RWPE1 (cell line): ENCODE measurements at regions not wholly inside any gene's neighbourhood (a gene's known extent, or its start where the extent isn't known, plus 50 kb on each side); places are given as distances from the start of the nearest gene placed in this dataset.

Source experiments
- CTCF ChIA-PET: fragments of 350-600 bp; sonication (Branson Sonifier 250); formaldehyde crosslinking; extraction: SDS; loops from one replicate; lab custom pipeline; 2021; lab: Yijun Ruan, JAX
- POLR2A ChIA-PET: fragments of 400-600 bp; formaldehyde crosslinking; extraction: SDS; loops from one replicate; lab custom pipeline; 2020; ENCODE audit warnings: antibody characterized with exemption; ENCODE audit not compliant: low non-redundant PET; lab: Yijun Ruan, JAX
- DNase-seq: peaks from one replicate; pipeline ENCODE4 v3.0.0; 2012; ENCODE audit warnings: low spot score
- H3K27ac ChIP-seq: fragments of 450-650 bp; 2 replicates; pipeline ENCODE4 v1.5.1; 2017
- TF ChIP-seq, protein P1 (sequence below): fragments of 450-650 bp; conservative IDR thresholded peaks from 2 replicates; pipeline ENCODE4 v1.5.1; 2017; ENCODE audit warnings: low read depth, mild to moderate bottlenecking

DNA sequence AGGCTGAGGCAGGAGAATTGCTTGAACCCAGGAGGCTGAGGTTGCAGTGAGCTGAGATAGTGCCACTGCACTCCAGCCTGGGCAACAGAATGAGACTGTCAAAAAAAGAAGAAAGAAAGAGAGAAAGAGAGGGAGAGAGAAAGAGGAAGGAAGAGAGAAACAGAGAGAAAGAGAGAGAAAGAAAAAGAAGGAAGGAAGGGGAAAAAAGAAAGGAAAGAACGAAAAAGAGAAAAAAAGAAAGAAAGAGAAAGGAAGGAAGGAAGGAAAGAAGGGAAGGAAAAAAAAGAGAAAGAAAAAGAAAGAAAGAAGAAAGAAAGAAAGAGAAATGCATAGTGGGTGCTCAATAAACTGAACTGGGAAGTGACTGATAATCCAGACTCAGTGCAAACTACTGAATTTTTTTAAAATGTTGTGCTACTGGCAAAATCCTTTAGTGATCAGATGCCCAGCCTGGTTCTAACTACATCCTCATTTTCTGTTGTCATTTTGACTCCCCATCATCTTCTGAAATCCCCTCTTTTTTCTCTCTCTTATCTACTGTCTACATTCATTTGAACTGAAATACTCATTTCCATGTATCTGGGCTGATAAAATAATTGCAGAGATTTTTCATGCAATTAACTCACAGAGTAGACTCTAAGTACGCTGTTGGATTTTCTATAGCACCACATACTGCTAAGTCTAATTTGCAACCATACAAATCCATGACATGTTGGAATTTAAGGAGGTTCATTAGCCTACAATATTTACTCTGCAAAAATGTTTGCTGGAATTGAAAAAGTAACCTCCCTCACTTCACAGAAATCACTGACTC is 85.3 kb upstream of the HIVEP1 start:
- CTCF ChIA-PET: no interaction called here
- DNase-seq: no peak
- no peak overlapping the region for H3K27ac ChIP-seq
- TF ChIP-seq, protein P1, sequence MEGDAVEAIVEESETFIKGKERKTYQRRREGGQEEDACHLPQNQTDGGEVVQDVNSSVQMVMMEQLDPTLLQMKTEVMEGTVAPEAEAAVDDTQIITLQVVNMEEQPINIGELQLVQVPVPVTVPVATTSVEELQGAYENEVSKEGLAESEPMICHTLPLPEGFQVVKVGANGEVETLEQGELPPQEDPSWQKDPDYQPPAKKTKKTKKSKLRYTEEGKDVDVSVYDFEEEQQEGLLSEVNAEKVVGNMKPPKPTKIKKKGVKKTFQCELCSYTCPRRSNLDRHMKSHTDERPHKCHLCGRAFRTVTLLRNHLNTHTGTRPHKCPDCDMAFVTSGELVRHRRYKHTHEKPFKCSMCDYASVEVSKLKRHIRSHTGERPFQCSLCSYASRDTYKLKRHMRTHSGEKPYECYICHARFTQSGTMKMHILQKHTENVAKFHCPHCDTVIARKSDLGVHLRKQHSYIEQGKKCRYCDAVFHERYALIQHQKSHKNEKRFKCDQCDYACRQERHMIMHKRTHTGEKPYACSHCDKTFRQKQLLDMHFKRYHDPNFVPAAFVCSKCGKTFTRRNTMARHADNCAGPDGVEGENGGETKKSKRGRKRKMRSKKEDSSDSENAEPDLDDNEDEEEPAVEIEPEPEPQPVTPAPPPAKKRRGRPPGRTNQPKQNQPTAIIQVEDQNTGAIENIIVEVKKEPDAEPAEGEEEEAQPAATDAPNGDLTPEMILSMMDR: no peak
- POLR2A ChIA-PET: no interaction called here

DNA sequence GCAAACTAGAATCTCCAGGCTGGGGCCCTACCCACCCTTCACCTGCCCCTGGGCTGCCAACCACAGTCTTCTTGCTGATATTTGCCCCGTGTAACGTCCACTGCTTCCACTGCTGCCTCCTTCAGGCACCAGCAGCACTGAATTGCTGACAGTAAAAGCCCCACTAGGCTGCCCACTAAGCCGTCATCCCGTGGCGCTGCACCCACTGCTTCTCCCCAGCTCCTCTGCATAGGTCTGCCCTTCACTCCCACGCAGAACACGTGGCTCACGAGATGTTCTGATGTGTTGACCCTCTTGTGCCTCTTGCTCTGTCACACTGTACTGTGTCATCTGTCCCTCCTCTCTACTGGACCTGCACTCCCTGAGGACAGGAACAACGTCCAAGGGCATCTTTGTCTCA is 86.3 kb upstream of the HIVEP1 start:
- no peak for DNase-seq
- no peak overlapping the region for H3K27ac ChIP-seq
- CTCF ChIA-PET: no interaction called here
- POLR2A ChIA-PET: no interaction called here
- TF ChIP-seq, protein P1: no peak

DNA sequence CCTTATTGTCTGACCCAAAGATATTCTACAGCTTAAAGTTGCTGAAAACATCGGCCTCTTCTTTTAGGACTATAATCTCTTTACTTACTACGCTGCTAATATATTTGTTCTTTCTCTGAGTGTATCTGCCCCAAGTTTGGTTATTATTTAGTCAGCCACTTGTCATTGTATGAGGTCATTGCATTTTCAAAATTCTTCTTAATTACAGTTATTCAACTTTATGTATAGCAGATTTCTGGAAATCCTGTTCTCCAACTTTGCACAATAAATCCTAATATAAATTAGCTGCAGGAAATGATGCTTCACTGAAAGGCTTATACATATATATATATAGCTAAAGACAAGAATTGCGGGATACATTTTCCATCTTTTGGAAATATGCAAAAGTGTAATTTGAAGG is 88.5 kb upstream of the HIVEP1 start:
- no peak overlapping the region for H3K27ac ChIP-seq
- no peak for DNase-seq
- TF ChIP-seq, protein P1: no peak
- POLR2A ChIA-PET: no interaction called here
- CTCF ChIA-PET: no interaction called here

DNA sequence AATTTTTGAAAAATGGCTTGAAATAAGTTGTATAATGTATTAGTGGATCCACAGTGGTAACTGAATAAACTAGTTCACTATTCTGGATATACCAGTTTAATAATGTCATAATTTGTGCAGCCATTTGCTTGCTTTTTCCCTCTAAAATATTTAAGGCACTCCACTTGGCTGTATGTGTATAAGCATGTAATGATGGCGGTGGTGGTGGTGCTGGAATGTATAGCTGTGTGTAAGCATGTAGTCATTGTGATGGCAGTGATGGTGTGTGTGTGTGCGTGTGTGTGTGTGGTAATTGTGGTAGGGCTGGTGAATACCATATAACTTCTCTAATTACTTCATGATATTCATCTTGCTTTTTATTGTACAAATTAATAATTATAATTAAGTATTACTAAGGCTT is 89.2 kb upstream of the HIVEP1 start:
- DNase-seq: no peak
- CTCF ChIA-PET: no interaction called here
- POLR2A ChIA-PET: no interaction called here
- no peak overlapping the region for H3K27ac ChIP-seq
- TF ChIP-seq, protein P1: no peak

DNA sequence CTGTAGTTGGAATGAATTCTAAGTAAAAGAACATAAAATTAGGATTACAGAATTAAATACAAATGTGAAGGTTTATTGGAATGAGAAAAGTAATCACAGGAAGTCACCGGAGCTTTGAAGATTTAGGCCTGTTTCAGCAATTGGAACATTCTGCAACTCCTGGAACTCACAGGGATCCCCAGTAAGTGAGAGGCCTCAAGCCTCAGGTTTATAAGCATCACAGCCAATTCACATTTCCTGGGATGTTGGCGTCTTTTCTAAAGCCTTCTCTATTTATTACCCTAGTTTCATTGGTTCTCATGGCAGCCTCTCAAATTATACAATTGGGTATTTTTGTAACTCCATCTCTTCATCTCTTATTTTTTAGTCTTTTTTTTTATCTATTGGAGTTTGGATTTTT is 90.4 kb upstream of the HIVEP1 start:
- ChIA-PET CTCF (interaction anchor here (0.6 kb wide), 2 partner anchors 77 to 216 kb away, joined by 3 to 5 read pairs; no protein-coding TSS in a partner anchor), POLR2A (no interaction called here)
- TF ChIP-seq, protein P1: no peak
- H3K27ac ChIP-seq: no peak overlapping the region
- DNase-seq: no peak

DNA sequence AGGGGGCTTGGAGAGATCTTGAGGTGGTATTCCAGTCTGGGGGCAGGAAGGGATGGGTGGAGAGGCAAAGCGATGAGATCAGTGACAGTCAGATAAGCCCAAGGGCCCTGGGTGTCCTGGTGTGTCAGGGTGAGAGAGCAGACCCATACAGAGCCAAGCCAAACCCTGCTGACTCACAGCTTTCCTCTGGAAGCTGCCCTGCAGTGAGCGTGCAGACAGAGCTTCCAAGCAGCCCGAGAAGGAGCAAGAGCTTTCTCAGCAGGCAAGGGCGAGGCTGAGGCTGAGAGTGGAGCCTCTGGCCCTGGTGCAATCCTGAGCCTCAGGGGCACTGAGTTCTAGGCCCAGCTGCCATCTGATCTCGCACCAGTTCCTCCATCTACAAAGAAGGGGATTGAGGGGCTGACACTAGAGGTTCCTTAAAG is 91.1 kb upstream of the HIVEP1 start:
- peak; percentile 68 for DNase-seq
- H3K27ac ChIP-seq: peak overlapping the region; percentile 78
- ChIA-PET POLR2A (no interaction called here), CTCF (interaction anchor here (0.6 to 0.7 kb wide), 2 partner anchors 215 to 1228 kb away, joined by 3 to 5 read pairs; no protein-coding TSS in a partner anchor)
- TF ChIP-seq, protein P1: no peak
